H1 (cell line): ENCODE measurements at regions not wholly inside any gene's neighbourhood (a gene's known extent, or its start where the extent isn't known, plus 50 kb on each side); places are given as distances from the start of the nearest gene placed in this dataset.

ENCODE experiments used
- BCL11A ChIP-seq, 2 experiments: IDR thresholded peaks; one replicate each; pipeline ENCODE4 v1.6.1; 2011; ENCODE audit warnings: low read depth in 2 of 2, low read length in 2 of 2, mild to moderate bottlenecking in 2 of 2
- POLR2A ChIP-seq, 2 experiments: IDR thresholded peaks; 1 replicate in 1 of 2; 2 replicates in 1 of 2; pipeline ENCODE4 v1.6.1; 2011; ENCODE audit warnings: low read depth in 2 of 2, low read length in 2 of 2, mild to moderate bottlenecking in 2 of 2; ENCODE audit errors: control extremely low read depth in 1 of 2
- TAF1 ChIP-seq: IDR thresholded peaks from 2 replicates; pipeline ENCODE4 v1.6.1; 2011; ENCODE audit warnings: mild to moderate bottlenecking, low read depth, low read length
- TAF7 ChIP-seq: optimal IDR thresholded peaks from 2 replicates; pipeline ENCODE3; 2011; ENCODE audit warnings: low read depth, mild to moderate bottlenecking, inconsistent platforms, low read length, moderate library complexity, borderline replicate concordance

DNA sequence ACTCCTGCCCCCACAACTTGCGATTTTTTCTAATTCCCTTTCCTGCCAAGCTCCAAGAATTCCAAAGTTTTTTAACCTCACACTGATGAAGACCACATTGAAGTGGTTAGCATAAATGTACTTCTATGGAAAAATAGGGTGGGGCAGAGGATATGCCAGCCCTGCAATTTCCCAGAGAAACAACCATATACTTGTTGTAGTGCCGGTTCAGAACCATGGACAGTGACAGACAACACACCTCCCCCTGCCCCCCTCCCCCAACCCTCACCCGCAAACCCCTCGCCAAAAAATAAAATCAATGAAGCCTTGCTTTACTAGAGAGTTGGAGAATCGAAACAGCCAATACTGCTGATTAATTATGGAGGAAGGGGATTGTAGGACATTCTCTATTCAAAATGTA is 109.5 kb upstream of the GRIK3 start (continued):
- TF ChIP-seq BCL11A (IDR thresholded peaks at IDR 0.05; ENCODE audit: low read depth in 2 of 2, low read length in 2 of 2) (no peak), POLR2A (IDR thresholded peaks at IDR 0.05; ENCODE audit: control extremely low read depth in 1 of 2, low read depth in 2 of 2, low read length in 2 of 2) (no peak), TAF1 (no peak), TAF7 (no peak)
